ENCODE measurements at regions not wholly inside any gene's neighbourhood (a gene's known extent, or its start where the extent isn't known, plus 50 kb on each side); places are given as distances from the start of the nearest gene placed in this dataset.

- TF ChIP-seq CTCF (IDR thresholded peaks at IDR 0.05) (no peak), ZFX (IDR thresholded peaks at IDR 0.05; ENCODE audit: borderline replicate concordance) (no peak)
Observed at GRCh38 chr2:5977477-5977876, 285.3 kb downstream of the SOX11 start.

Data from 22Rv1 (cell line).